Ishikawa (cell line): ENCODE measurements at regions not wholly inside any gene's neighbourhood (a gene's known extent, or its start where the extent isn't known, plus 50 kb on each side); places are given as distances from the start of the nearest gene placed in this dataset.

Experiments used
- CEBPB ChIP-seq: IDR thresholded peaks from 2 replicates; pipeline ENCODE4 v1.6.1; 2012
- CREB1 ChIP-seq: IDR thresholded peaks from 2 replicates; pipeline ENCODE4 v1.6.1; 2012; ENCODE audit warnings: low read depth
- EGR1 ChIP-seq: IDR thresholded peaks from 2 replicates; pipeline ENCODE4 v1.6.1; 2012
- EP300 ChIP-seq: IDR thresholded peaks from 2 replicates; pipeline ENCODE4 v1.6.1; 2012; ENCODE audit warnings: borderline replicate concordance
- FOXM1 ChIP-seq: IDR thresholded peaks from 2 replicates; pipeline ENCODE4 v1.6.1; 2012; ENCODE audit warnings: low read depth, borderline replicate concordance
- MAX ChIP-seq: IDR thresholded peaks from 2 replicates; pipeline ENCODE4 v1.6.1; 2012
- NFIC ChIP-seq: IDR thresholded peaks from 2 replicates; pipeline ENCODE4 v1.6.1; 2012
- RAD21 ChIP-seq: IDR thresholded peaks from 2 replicates; pipeline ENCODE4 v1.6.1; 2012; ENCODE audit warnings: low read depth
- REST ChIP-seq: IDR thresholded peaks from 2 replicates; pipeline ENCODE4 v1.6.1; 2012; ENCODE audit warnings: low read depth, mild to moderate bottlenecking
- TAF1 ChIP-seq: IDR thresholded peaks from 2 replicates; pipeline ENCODE4 v1.6.1; 2012; ENCODE audit warnings: low read depth, mild to moderate bottlenecking
- TCF12 ChIP-seq: IDR thresholded peaks from 2 replicates; pipeline ENCODE4 v1.6.1; 2012; ENCODE audit warnings: low read depth
- TEAD4 ChIP-seq: IDR thresholded peaks from 2 replicates; pipeline ENCODE4 v1.6.1; 2012
- USF1 ChIP-seq: IDR thresholded peaks from 2 replicates; pipeline ENCODE4 v1.6.1; 2012
- YY1 ChIP-seq: IDR thresholded peaks from 2 replicates; pipeline ENCODE4 v1.6.1; 2012; ENCODE audit warnings: low read depth
- ZBTB7A ChIP-seq: IDR thresholded peaks from 2 replicates; pipeline ENCODE4 v1.6.1; 2012; ENCODE audit warnings: low read depth

GRCh38 chr10:106175760-106176377 lies 988.6 kb downstream of the SORCS1 start:
- TF ChIP-seq RAD21 = peak; percentile 48
- no peak for TF ChIP-seq CREB1

GRCh38 chr10:106173838-106174237 lies 990.7 kb downstream of the SORCS1 start:
- no peak for TF ChIP-seq CEBPB
- TF ChIP-seq RAD21 = no peak
- no peak for TF ChIP-seq ZBTB7A
- no peak for TF ChIP-seq USF1
- no peak for TF ChIP-seq FOXM1
- TF ChIP-seq NFIC = no peak
- no peak for TF ChIP-seq YY1
- no peak for TF ChIP-seq MAX
- no peak for TF ChIP-seq TEAD4
- TF ChIP-seq TCF12 = no peak

- TF ChIP-seq USF1 (no peak), TCF12 (no peak), REST (no peak), TEAD4 (no peak), CEBPB (no peak), ZBTB7A (no peak), NFIC (no peak), MAX (no peak), RAD21 (no peak), FOXM1 (no peak), TAF1 (no peak), EGR1 (no peak), YY1 (no peak), EP300 (no peak), CREB1 (no peak)
Observed at GRCh38 chr10:106169241-106169640, 995.3 kb downstream of the SORCS1 start.

GRCh38 chr10:106167946-106168345 lies 996.6 kb downstream of the SORCS1 start:
- no peak for TF ChIP-seq TAF1
- no peak for TF ChIP-seq USF1
- no peak for TF ChIP-seq ZBTB7A
- TF ChIP-seq CEBPB = no peak
- no peak for TF ChIP-seq EGR1
- TF ChIP-seq RAD21 = no peak
- TF ChIP-seq MAX = no peak
- no peak for TF ChIP-seq EP300

GRCh38 chr10:106158241-106158640 lies 1006.3 kb downstream of the SORCS1 start:
- no peak for TF ChIP-seq RAD21
- no peak for TF ChIP-seq REST
- TF ChIP-seq EGR1 = no peak

GRCh38 chr10:106147021-106147420 lies 1017.5 kb downstream of the SORCS1 start:
- no peak for TF ChIP-seq ZBTB7A
- TF ChIP-seq TEAD4 = no peak
- TF ChIP-seq CEBPB = no peak
- TF ChIP-seq USF1 = no peak
- TF ChIP-seq NFIC = no peak
- no peak for TF ChIP-seq TAF1
- no peak for TF ChIP-seq RAD21
- TF ChIP-seq YY1 = no peak
- TF ChIP-seq TCF12 = no peak
- no peak for TF ChIP-seq FOXM1
- TF ChIP-seq MAX = no peak
- no peak for TF ChIP-seq EP300
- TF ChIP-seq REST = no peak
- TF ChIP-seq EGR1 = no peak
